SK-N-SH treated with all-trans-retinoic acid at 6 μM for 48 hours (cell line): ENCODE measurements at regions not wholly inside any gene's neighbourhood (a gene's known extent, or its start where the extent isn't known, plus 50 kb on each side); places are given as distances from the start of the nearest gene placed in this dataset.

Experiments used
- ZC3H10 ChIP-seq: fragments of 250-450 bp; sonication (Bioruptor Pico); IDR thresholded peaks from 2 replicates; pipeline ENCODE4 v1.5.1; 2021; ENCODE audit warnings: mild to moderate bottlenecking, moderate library complexity
- TF ChIP-seq, protein P1 (sequence below): fragments of 250-450 bp; sonication (Bioruptor Pico); IDR thresholded peaks from 2 replicates; pipeline ENCODE4 v1.8.0; 2020; ENCODE audit warnings: mild to moderate bottlenecking, moderate library complexity, borderline replicate concordance

DNA sequence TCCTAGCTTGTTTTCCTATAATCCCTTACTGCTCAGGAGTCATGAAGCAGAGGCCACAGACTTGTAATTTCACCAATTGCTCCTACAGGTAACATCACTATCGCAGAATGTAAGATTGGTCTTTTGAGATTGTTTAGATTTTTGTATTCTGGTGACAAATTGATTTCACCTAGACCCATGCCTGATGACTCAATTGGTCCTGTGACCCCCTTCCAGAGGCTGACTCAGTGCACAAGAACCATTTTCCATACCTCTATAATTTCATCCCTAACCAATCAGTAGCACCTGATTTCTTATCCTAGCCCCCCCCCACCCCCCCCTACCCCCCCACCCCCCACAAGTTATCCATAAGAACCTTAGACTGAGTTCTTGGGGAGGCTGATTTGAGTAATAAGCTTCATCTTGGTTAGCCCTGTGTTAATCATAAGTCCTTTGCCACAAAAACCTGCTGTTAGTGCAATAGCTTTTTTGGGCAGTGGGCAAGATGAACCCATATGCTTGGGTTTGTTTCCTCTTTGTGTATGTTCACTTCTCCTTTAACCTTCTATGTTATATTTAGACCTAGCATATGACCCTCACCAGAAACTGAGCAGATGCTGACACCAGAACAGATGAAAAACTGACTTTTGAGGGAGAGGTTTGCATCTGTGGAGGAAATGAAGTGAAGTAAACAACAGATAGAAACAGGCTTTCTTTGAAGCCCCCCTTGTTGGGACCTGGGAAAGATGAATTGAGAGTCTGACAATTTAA lies 187.1 kb downstream of the KIF20B start:
- TF ChIP-seq, protein P1, sequence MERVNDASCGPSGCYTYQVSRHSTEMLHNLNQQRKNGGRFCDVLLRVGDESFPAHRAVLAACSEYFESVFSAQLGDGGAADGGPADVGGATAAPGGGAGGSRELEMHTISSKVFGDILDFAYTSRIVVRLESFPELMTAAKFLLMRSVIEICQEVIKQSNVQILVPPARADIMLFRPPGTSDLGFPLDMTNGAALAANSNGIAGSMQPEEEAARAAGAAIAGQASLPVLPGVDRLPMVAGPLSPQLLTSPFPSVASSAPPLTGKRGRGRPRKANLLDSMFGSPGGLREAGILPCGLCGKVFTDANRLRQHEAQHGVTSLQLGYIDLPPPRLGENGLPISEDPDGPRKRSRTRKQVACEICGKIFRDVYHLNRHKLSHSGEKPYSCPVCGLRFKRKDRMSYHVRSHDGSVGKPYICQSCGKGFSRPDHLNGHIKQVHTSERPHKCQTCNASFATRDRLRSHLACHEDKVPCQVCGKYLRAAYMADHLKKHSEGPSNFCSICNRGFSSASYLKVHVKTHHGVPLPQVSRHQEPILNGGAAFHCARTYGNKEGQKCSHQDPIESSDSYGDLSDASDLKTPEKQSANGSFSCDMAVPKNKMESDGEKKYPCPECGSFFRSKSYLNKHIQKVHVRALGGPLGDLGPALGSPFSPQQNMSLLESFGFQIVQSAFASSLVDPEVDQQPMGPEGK = no peak
- TF ChIP-seq ZC3H10 (CRISPR knock-in tag) = no peak
